Esophagus mucosa (tissue), 1 donor: ENCODE measurements at regions not wholly inside any gene's neighbourhood (a gene's known extent, or its start where the extent isn't known, plus 50 kb on each side); places are given as distances from the start of the nearest gene placed in this dataset.
"Not testable (repeated sequence)": the region's sequence is repeated elsewhere in the genome, so short reads cannot be mapped to it uniquely, and the experiment has no call there.

Experiments used
- ATAC-seq: fragments of 200-7000 bp; cut with Tn5 transposase; one replicate; pipeline ENCODE4 v1.9.1; 2020
- donor health status: DM: yes; HTN: yes; CAD: no.

- ATAC-seq, result no peak
Measured at GRCh38 chr18:43887491-43887890, 610.2 kb upstream of the SYT4 start.

GRCh38 chr18:43888598-43888997, 611.3 kb upstream of the SYT4 start:
- no peak for ATAC-seq

GRCh38 chr18:43893001-43893637, 615.8 kb upstream of the SYT4 start:
- ATAC-seq, result peak; percentile 37

- ATAC-seq, result no peak
Measured at GRCh38 chr18:43904209-43904837, 627.0 kb upstream of the SYT4 start.

- ATAC-seq, result no peak
Measured at GRCh38 chr18:43914018-43914417, 636.7 kb upstream of the SYT4 start.

GRCh38 chr18:43916984-43917383, 639.7 kb upstream of the SYT4 start:
- no peak for ATAC-seq

- ATAC-seq, result no peak
Measured at GRCh38 chr18:43917520-43917919, 640.2 kb upstream of the SYT4 start.

- ATAC-seq, result no peak
Measured at GRCh38 chr18:43919551-43919950, 642.3 kb upstream of the SYT4 start.

- no peak for ATAC-seq
Measured at GRCh38 chr18:43931439-43931838, 654.1 kb upstream of the SYT4 start.

GRCh38 chr18:43932140-43932539, 654.9 kb upstream of the SYT4 start:
- no peak for ATAC-seq

- ATAC-seq, result no peak
Measured at GRCh38 chr18:43933177-43933576, 655.9 kb upstream of the SYT4 start.

- ATAC-seq, result no peak
Measured at GRCh38 chr18:43934322-43934721, 657.0 kb upstream of the SYT4 start.

GRCh38 chr18:43934781-43935471, 657.6 kb upstream of the SYT4 start:
- no peak for ATAC-seq

GRCh38 chr18:43936176-43936575, 658.9 kb upstream of the SYT4 start:
- no peak for ATAC-seq

GRCh38 chr18:43949291-43949690, 672.0 kb upstream of the SYT4 start:
- ATAC-seq, result no peak

GRCh38 chr18:43950062-43950461, 672.8 kb upstream of the SYT4 start:
- no peak for ATAC-seq

- ATAC-seq, result no peak
Measured at GRCh38 chr18:43952398-43952797, 675.1 kb upstream of the SYT4 start.

GRCh38 chr18:43961722-43962121, 684.4 kb upstream of the SYT4 start:
- ATAC-seq, result peak; percentile 43

- no peak for ATAC-seq
Measured at GRCh38 chr18:43964666-43965065, 687.4 kb upstream of the SYT4 start.

- no peak for ATAC-seq
Measured at GRCh38 chr18:43965691-43966090, 688.4 kb upstream of the SYT4 start.

GRCh38 chr18:43970656-43971055, 693.4 kb upstream of the SYT4 start:
- no peak for ATAC-seq

GRCh38 chr18:43978174-43978573, 700.9 kb upstream of the SYT4 start:
- no peak for ATAC-seq

GRCh38 chr18:43982582-43982981, 698.1 kb upstream of the SETBP1 start:
- ATAC-seq, result no peak

GRCh38 chr18:43987061-43987460, 693.6 kb upstream of the SETBP1 start:
- ATAC-seq, result not testable (repeated sequence)
